ENCODE measurements at regions not wholly inside any gene's neighbourhood (a gene's known extent, or its start where the extent isn't known, plus 50 kb on each side); places are given as distances from the start of the nearest gene placed in this dataset.

- H3K36me3 Mint-ChIP-seq (ENCODE audit: low read depth), result no peaks in the 10 kb centered on the region
- H3K27ac Mint-ChIP-seq (ENCODE audit: unreplicated experiment), result no peak overlapping the region
- H3K4me3 Mint-ChIP-seq (ENCODE audit: unreplicated experiment), result no peak overlapping the region
- DNase-seq (ENCODE audit: low spot score), result no peak
- TF ChIP-seq CTCF (IDR thresholded peaks at IDR 0.05), result no peak
- H3K4me1 Mint-ChIP-seq (ENCODE audit: low read depth), result no peaks in the 10 kb centered on the region
- H3K9me3 Mint-ChIP-seq (ENCODE audit: low read depth), result peaks cover under 1% of the 10 kb centered on the region
- H3K27me3 Mint-ChIP-seq (ENCODE audit: low read depth), result no peaks in the 10 kb centered on the region
Measured at GRCh38 chr18:75801178-75801577, 373.7 kb upstream of the SMIM21 start.

- Mint-ChIP-seq H3K36me3 (ENCODE audit: low read depth) (no peaks in the 10 kb centered on the region), H3K4me1 (ENCODE audit: low read depth) (no peaks in the 10 kb centered on the region), H3K4me3 (ENCODE audit: unreplicated experiment) (no peak overlapping the region), H3K27ac (ENCODE audit: unreplicated experiment) (no peak overlapping the region), H3K27me3 (ENCODE audit: low read depth) (no peaks in the 10 kb centered on the region), H3K9me3 (ENCODE audit: low read depth) (peaks cover 8% of the 10 kb centered on the region)
- no peak for DNase-seq (ENCODE audit: low spot score)
- TF ChIP-seq CTCF (IDR thresholded peaks at IDR 0.05), result no peak
Measured at GRCh38 chr18:75800331-75800648, 372.8 kb upstream of the SMIM21 start.

- H3K27ac Mint-ChIP-seq (ENCODE audit: unreplicated experiment), result no peak overlapping the region
- H3K4me3 Mint-ChIP-seq (ENCODE audit: unreplicated experiment), result no peak overlapping the region
- no peaks in the 10 kb centered on the region for H3K36me3 Mint-ChIP-seq (ENCODE audit: low read depth)
- H3K27me3 Mint-ChIP-seq (ENCODE audit: low read depth), result no peaks in the 10 kb centered on the region
- peaks cover 8% of the 10 kb centered on the region for H3K9me3 Mint-ChIP-seq (ENCODE audit: low read depth)
- DNase-seq (ENCODE audit: low spot score), result no peak
- no peak for TF ChIP-seq CTCF (IDR thresholded peaks at IDR 0.05)
- H3K4me1 Mint-ChIP-seq (ENCODE audit: low read depth), result no peaks in the 10 kb centered on the region
Measured at GRCh38 chr18:75799449-75800330, 372.2 kb upstream of the SMIM21 start.

GRCh38 chr18:75797046-75797445 is 369.5 kb upstream of the SMIM21 start:
- Mint-ChIP-seq H3K36me3 (ENCODE audit: low read depth) (no peaks in the 10 kb centered on the region), H3K4me3 (ENCODE audit: unreplicated experiment) (no peak overlapping the region), H3K9me3 (ENCODE audit: low read depth) (peaks cover 21% of the 10 kb centered on the region), H3K27ac (ENCODE audit: unreplicated experiment) (no peak overlapping the region), H3K4me1 (ENCODE audit: low read depth) (no peaks in the 10 kb centered on the region), H3K27me3 (ENCODE audit: low read depth) (no peaks in the 10 kb centered on the region)
- no peak for DNase-seq (ENCODE audit: low spot score)
- no peak for TF ChIP-seq CTCF (IDR thresholded peaks at IDR 0.05)

DNA sequence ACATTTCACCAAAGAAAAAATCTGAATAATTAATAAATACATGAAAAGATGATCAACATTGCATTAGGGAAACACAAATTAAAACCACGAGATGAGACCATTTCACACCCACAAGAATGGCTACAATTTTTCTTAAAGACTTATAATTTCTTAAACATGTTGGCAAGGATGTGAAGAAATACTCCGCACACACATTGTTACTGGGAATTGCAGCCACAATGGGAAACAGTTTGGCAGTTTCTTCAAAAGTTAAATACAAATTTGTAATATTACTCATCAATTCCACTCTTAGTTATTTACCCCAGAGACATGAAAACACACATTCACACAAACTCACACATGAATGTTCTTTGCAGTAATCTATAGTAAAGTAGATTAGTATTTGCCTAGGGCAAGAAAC is 363.3 kb upstream of the SMIM21 start:
- no peaks in the 10 kb centered on the region for H3K27me3 Mint-ChIP-seq (ENCODE audit: low read depth)
- H3K4me3 Mint-ChIP-seq (ENCODE audit: unreplicated experiment), result no peak overlapping the region
- H3K9me3 Mint-ChIP-seq (ENCODE audit: low read depth), result peaks cover 17% of the 10 kb centered on the region
- no peak for DNase-seq (ENCODE audit: low spot score)
- no peaks in the 10 kb centered on the region for H3K36me3 Mint-ChIP-seq (ENCODE audit: low read depth)
- TF ChIP-seq CTCF (IDR thresholded peaks at IDR 0.05), result no peak
- H3K4me1 Mint-ChIP-seq (ENCODE audit: low read depth), result no peaks in the 10 kb centered on the region
- H3K27ac Mint-ChIP-seq (ENCODE audit: unreplicated experiment), result no peak overlapping the region
